H1 (cell line): ENCODE measurements at regions not wholly inside any gene's neighbourhood (a gene's known extent, or its start where the extent isn't known, plus 50 kb on each side); places are given as distances from the start of the nearest gene placed in this dataset.

ENCODE experiments used
- ASH2L ChIP-seq: fragments of 200-600, 300-600 bp; sonication (generic); IDR thresholded peaks from one replicate; pipeline ENCODE4 v1.7.1; 2017; ENCODE audit warnings: low read length
- BACH1 ChIP-seq: IDR thresholded peaks from 2 replicates; pipeline ENCODE4 v1.6.1; 2012; ENCODE audit warnings: low read length, improper control_type of control experiment
- JUN ChIP-seq: IDR thresholded peaks from 2 replicates; pipeline ENCODE4 v1.6.1; 2011; ENCODE audit warnings: low read depth, mild to moderate bottlenecking, improper control_type of control experiment, low read length
- KDM4A ChIP-seq: IDR thresholded peaks from one replicate; pipeline ENCODE4 v1.7.1; 2012; ENCODE audit warnings: low read depth, mild to moderate bottlenecking, moderate library complexity, low read length, inconsistent platforms; ENCODE audit not compliant: severe bottlenecking
- RNF2 ChIP-seq: fragments of 200-900, 300-1000 bp; sonication (generic); IDR thresholded peaks from 2 replicates; pipeline ENCODE4 v1.7.1; 2016; ENCODE audit warnings: borderline replicate concordance, low read depth, mild to moderate bottlenecking, antibody characterized with exemption, low read length; ENCODE audit not compliant: poor library complexity, severe bottlenecking; ENCODE audit errors: missing control alignments
- SIRT6 ChIP-seq: IDR thresholded peaks from one replicate; pipeline ENCODE4 v1.7.1; 2012; ENCODE audit warnings: low read length, inconsistent platforms
- SIX5 ChIP-seq: IDR thresholded peaks from 2 replicates; pipeline ENCODE4 v1.6.1; 2011; ENCODE audit warnings: mild to moderate bottlenecking, low read depth, low read length
- TF ChIP-seq, protein P1 (sequence below): fragments of 300-600 bp; sonication (generic); IDR thresholded peaks from 2 replicates; pipeline ENCODE4 v1.7.1; 2012; ENCODE audit warnings: low read length, moderate library complexity, mild to moderate bottlenecking, inconsistent platforms; ENCODE audit not compliant: insufficient replicate concordance
- TF ChIP-seq, protein P2 (sequence below): IDR thresholded peaks from 2 replicates; pipeline ENCODE4 v1.6.1; 2012; ENCODE audit warnings: low read length, inconsistent platforms

DNA sequence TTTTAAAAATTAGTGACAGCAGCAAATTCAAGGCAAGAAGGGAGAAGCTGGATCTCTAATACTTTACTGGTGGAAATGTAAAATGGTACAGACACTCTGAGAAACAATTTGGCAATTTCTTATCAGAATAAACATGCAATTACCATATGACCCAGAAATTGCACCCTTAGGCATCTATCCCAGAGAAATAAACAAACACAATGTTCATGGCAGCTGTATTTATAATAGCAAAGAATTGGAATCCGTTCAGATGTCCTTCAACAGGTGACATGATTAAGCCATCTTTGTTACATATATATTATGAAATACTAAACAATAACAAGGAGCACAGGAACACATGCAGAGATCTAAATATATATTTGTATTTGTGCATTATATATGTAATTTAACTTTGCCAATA is 756.5 kb downstream of the SLITRK1 start (continued):
- TF ChIP-seq, protein P1, sequence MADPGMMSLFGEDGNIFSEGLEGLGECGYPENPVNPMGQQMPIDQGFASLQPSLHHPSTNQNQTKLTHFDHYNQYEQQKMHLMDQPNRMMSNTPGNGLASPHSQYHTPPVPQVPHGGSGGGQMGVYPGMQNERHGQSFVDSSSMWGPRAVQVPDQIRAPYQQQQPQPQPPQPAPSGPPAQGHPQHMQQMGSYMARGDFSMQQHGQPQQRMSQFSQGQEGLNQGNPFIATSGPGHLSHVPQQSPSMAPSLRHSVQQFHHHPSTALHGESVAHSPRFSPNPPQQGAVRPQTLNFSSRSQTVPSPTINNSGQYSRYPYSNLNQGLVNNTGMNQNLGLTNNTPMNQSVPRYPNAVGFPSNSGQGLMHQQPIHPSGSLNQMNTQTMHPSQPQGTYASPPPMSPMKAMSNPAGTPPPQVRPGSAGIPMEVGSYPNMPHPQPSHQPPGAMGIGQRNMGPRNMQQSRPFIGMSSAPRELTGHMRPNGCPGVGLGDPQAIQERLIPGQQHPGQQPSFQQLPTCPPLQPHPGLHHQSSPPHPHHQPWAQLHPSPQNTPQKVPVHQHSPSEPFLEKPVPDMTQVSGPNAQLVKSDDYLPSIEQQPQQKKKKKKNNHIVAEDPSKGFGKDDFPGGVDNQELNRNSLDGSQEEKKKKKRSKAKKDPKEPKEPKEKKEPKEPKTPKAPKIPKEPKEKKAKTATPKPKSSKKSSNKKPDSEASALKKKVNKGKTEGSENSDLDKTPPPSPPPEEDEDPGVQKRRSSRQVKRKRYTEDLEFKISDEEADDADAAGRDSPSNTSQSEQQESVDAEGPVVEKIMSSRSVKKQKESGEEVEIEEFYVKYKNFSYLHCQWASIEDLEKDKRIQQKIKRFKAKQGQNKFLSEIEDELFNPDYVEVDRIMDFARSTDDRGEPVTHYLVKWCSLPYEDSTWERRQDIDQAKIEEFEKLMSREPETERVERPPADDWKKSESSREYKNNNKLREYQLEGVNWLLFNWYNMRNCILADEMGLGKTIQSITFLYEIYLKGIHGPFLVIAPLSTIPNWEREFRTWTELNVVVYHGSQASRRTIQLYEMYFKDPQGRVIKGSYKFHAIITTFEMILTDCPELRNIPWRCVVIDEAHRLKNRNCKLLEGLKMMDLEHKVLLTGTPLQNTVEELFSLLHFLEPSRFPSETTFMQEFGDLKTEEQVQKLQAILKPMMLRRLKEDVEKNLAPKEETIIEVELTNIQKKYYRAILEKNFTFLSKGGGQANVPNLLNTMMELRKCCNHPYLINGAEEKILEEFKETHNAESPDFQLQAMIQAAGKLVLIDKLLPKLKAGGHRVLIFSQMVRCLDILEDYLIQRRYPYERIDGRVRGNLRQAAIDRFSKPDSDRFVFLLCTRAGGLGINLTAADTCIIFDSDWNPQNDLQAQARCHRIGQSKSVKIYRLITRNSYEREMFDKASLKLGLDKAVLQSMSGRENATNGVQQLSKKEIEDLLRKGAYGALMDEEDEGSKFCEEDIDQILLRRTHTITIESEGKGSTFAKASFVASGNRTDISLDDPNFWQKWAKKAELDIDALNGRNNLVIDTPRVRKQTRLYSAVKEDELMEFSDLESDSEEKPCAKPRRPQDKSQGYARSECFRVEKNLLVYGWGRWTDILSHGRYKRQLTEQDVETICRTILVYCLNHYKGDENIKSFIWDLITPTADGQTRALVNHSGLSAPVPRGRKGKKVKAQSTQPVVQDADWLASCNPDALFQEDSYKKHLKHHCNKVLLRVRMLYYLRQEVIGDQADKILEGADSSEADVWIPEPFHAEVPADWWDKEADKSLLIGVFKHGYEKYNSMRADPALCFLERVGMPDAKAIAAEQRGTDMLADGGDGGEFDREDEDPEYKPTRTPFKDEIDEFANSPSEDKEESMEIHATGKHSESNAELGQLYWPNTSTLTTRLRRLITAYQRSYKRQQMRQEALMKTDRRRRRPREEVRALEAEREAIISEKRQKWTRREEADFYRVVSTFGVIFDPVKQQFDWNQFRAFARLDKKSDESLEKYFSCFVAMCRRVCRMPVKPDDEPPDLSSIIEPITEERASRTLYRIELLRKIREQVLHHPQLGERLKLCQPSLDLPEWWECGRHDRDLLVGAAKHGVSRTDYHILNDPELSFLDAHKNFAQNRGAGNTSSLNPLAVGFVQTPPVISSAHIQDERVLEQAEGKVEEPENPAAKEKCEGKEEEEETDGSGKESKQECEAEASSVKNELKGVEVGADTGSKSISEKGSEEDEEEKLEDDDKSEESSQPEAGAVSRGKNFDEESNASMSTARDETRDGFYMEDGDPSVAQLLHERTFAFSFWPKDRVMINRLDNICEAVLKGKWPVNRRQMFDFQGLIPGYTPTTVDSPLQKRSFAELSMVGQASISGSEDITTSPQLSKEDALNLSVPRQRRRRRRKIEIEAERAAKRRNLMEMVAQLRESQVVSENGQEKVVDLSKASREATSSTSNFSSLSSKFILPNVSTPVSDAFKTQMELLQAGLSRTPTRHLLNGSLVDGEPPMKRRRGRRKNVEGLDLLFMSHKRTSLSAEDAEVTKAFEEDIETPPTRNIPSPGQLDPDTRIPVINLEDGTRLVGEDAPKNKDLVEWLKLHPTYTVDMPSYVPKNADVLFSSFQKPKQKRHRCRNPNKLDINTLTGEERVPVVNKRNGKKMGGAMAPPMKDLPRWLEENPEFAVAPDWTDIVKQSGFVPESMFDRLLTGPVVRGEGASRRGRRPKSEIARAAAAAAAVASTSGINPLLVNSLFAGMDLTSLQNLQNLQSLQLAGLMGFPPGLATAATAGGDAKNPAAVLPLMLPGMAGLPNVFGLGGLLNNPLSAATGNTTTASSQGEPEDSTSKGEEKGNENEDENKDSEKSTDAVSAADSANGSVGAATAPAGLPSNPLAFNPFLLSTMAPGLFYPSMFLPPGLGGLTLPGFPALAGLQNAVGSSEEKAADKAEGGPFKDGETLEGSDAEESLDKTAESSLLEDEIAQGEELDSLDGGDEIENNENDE, result no peak
- no peak for TF ChIP-seq KDM4A
- TF ChIP-seq JUN, result no peak
- no peak for TF ChIP-seq SIX5
- TF ChIP-seq BACH1, result no peak
- no peak for TF ChIP-seq ASH2L
- TF ChIP-seq SIRT6, result no peak
- TF ChIP-seq, protein P2, sequence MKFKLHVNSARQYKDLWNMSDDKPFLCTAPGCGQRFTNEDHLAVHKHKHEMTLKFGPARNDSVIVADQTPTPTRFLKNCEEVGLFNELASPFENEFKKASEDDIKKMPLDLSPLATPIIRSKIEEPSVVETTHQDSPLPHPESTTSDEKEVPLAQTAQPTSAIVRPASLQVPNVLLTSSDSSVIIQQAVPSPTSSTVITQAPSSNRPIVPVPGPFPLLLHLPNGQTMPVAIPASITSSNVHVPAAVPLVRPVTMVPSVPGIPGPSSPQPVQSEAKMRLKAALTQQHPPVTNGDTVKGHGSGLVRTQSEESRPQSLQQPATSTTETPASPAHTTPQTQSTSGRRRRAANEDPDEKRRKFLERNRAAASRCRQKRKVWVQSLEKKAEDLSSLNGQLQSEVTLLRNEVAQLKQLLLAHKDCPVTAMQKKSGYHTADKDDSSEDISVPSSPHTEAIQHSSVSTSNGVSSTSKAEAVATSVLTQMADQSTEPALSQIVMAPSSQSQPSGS, result no peak
- no peak for TF ChIP-seq RNF2
